Hematopoietic multipotent progenitor cell treated with erythropoietin and hydrocortisone succinate and interleukin-3 and kit ligand, for 8 days (in vitro differentiated cells): ENCODE measurements at regions not wholly inside any gene's neighbourhood (a gene's known extent, or its start where the extent isn't known, plus 50 kb on each side); places are given as distances from the start of the nearest gene placed in this dataset.

ENCODE experiments used
- DNase-seq: peaks from one replicate; pipeline ENCODE4 v3.0.0-alpha.2; 2015

DNA sequence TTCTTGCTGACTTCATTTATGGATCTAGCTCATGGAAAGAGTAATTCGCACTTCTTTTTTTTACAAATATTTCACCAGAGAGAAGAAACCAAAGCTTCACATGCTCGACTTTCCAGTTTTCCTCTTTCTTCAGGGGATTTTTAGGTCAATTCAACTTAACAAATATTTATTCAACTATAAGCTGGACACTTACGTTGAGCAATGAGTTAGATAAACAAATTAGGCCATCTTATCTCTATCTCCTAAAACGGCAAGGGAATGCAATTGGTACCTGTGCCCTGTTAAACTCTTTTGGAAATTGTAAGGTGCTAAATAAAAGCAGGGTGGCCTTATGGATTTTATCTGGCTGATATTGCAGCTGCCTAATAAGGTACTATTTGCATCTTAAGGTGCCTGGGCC, 145.1 kb upstream of the RAI14 start:
- DNase-seq: no peak

DNA sequence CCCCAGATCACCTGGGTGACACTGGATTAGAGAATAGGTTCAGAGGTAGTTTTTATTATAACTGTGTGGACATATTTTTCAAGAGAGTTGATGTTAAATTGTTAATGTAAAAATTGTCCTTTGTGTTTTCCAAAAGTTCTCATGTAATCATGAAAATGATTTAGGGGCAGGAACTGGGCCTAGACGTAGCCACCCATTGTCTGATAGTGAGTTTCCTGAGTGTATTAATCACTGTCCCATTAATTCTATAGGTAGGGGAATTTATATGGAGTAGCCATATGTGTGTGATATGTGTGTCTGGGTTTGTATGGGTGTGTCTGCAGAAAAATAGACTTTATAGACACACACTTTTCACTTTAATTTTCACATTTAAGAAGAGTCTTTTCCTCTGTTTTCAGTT, 144.6 kb upstream of the RAI14 start:
- no peak for DNase-seq

DNA sequence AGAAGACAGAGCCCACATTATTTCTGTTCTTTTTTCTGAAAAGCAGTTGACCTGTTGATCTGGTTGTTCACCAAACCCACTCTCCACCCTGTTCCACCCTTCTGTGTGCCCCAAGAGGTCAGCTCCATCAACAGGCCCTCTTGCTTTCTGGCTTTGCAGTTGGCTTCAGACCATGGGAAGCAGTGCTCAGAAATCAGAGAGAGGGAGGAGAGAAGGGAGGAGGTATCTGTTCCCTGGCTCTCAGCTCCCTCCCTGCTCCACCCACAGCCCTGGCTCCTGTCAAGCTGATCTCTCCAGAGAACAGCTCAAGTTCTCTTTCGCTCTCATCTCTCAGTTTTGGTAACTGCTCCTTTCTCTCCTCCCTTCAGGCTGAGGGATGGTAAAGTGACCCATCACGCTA, 144.2 kb upstream of the RAI14 start:
- DNase-seq: no peak

DNA sequence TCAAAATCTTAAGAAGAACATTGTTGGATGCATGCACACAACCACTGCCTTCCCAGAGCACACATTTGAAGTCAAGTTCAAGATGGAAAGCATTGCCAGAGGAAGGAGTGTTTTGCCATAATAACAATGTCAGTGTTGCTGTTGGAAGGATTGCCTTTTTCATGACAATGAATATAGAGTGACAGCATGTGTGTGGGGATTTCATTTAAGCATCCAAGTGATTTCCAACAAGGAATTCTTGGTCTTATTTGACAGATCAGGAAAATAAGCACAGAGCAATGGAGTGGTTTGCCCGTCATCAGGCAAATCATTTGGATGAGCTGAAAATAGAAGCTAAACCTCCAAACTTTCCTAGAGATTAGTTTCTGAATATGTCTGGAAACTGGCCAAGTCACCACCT, 140.0 kb upstream of the RAI14 start:
- no peak for DNase-seq

DNA sequence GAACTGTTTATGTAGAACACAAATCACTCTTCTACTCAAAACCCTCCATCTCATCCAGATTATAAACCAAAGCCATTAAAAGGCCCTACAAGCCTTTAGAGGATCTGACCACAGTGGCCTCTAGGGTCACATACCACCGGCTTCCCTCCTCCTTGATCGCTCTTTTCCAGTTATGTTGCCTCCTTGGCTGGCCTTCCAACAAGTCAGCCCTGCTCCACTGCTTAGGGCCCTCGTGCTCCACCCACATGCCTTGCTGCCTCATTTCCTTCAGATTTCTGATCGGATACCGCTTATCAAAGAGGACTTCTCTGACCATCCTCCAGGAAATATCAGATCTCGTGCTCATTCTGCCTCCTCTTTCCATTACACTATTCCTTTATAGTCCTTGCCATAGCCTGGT, 139.4 kb upstream of the RAI14 start:
- DNase-seq: no peak

DNA sequence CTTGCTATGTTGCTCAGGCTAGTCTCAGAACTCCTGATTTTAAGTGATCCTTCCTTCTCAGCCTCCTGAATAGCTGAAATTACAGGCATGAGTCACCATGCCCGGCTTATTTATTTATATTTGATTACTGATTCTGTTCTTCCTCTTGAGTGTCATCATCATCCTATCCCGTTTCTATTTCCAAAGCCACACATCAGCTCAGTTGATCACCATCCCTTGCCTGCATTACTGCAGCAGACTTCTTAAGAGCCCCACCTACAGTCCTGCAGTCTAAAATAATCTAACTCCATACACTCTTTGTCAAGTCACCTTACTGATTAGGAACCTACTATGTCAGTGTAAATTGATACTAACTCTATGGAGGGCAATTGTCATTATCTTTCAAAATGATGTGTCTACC, 138.9 kb upstream of the RAI14 start:
- no peak for DNase-seq

DNA sequence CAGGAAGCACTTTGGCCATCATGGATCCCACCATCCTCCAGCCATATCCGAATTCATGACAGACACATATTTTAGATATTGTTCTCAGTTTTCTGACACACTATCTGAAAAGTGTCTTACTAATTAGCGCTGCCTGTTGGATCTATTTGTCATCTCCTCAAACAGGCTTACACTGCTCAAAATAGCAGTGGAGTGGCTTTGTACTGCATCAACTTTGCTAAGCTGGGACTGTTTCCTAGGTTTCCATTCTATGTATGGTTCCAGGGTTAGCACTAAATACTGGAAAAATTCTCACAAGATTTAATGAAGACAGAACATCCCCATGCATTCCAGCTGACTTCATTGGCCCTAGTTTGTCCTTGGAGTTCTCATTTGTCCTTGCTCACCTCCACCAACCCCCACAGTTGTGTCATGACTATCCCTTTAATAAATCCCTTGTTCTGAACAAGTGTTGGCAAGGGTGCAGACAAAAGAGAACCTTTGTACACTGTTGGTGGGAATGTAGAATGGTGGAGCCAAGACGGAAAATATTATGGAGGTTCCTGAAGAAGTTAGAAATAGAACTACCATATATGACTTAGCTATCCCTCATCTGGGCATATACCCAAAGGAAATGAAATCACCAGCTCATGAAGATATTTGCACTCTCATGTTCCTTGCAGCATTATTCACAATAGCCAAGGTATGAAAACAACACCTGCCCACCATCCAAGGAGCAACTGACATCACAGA, 136.5 kb upstream of the RAI14 start:
- no peak for DNase-seq

DNA sequence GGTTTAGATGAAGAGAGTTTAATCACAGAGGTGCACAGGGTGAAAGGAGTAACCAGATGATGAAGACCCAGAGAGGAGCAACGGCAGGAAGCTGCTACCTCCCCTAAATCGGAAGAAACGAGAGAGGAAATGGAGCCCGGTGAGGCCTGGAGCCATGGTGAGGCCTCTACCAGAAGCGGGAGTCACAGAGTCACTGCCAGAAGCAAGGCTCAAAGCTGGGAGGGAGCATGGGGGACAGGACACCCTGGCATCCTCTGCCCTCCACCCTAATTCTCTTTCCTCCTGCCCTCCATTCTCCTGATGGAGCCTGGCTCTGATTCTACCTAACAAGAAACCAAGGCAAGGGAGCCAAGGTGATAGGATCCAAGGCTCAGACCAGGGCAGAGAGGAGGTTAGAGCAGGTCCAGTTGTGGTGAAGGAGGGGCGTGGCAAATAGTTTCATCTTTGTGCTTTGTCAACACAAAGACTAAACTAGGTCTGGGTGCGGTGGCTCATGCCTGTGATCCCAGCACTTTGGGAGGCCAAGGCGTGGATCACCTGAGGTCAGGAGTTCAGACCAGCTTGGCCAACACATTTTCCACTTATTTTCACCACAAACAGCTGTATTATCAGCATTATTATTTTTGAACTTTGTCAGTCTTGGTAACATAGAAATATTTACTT, 134.4 kb upstream of the RAI14 start:
- no peak for DNase-seq

DNA sequence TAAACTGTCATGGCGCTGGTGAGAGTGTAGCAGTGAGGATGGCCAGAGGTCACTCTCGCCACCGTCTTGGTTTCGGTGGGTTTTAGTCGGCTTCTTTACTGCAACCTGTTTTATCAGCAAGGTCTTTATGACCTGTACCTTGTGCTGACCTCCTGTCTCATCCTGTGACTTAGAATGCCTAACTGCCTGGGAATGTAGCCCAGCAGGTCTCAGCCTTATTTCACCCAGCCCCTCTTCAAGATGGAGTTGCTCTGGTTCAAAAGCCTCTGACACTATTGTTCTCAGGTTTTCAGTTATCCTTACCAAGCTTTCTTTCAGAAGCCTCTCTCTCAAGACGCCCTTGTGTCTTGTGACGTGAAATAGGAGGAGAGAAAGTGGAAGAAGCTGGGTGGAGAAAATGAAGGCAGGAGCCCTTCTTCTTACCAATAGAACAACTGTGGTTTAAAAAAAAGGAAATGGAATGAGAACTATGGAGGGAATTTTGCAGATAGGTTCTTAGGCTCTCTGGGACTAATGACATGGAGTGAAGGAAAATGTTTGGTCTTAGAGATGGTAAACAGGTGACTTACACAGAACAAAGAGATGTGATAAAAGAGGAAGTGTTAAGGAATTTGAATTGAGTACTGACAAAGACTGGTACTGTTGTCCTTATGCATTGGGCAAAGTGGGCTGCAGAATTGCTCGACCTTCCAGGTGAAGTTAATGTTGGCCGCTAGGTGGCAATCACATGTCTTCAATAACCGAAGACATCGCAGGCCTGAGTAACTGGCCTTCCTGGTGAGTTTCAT, 133.3 kb upstream of the RAI14 start:
- DNase-seq: peak; percentile 68

DNA sequence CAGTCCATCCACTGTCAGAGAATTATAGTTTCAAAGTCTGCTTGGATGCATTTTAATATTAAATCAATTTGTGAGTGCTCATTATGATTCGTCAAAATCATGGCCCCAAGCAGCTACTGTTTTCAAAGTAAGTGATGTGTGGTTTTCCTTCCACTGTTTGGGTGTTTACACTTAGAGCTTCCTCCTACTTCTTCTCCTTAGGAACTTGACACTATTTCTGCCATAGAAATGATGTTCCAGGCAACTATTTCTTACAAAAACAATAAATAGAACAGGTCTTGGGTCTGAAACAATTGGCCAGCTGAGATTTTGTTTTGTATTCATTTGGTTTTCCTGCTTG, 132.8 kb upstream of the RAI14 start:
- DNase-seq: no peak

DNA sequence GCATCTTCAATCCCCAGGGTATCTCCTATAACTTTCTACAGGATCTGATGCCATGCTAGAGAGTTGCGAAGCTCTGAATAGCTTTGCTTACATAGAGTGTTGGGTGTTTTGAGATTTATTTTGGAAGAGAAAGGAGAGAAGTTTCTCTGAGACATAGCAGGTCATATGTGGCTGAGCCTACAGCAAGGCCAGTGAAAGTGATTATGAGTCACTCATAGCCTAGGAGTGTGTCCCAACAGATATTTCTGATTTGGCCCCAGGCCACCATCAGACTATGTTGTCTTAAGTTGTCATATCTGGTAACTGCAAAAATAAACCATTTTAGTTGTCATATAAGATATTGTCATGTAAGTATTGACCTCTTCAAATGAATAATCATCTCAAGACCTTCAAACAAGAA, 132.0 kb upstream of the RAI14 start:
- DNase-seq: no peak

DNA sequence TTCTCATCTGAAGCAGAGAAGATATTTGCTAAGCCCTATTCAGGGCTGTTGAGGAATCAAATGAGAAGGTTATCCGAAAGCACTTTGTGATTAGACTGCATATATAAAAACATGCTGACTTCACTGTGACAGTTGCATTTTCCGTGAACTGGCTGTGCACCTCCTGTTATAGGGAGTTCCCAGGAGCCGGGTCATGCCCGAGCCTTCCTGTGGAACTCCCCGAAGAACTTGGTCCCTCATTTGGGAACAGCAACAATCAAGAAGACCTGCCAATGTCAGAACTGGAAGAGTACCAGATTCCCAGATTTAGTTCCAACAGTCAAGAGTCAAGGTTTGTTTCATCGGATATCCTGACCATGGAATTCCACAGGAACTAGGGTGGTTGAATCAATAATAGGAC, 130.4 kb upstream of the RAI14 start:
- no peak for DNase-seq

DNA sequence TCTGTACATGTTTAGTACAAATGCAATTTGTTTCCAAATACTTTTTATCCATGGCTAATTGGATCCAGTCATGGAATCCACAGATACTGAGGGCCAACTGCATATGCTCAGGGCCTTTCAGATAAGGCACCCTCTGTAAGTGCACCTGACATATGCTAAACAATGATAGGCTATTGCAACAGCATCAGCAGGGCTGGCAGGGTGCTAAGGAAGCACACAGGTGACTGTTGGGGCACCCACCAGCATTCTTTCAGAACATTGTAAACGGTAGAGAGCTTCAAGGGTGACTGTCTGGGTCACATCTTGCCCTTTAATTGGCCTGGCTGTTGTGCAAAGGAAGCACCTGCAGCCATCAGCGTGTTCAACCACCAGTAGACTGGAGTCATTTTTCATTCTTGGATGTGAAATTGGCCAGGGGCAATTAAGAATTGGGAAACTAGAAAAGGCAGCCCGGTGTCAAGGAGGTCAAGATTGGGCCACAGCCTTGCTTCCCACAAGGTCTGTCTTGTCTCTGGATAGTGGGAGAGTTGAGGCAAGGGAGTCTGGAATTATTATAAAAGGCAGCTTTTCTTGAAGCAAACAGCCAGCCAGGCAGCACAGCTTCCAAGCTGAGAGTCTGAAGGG, 129.3 kb upstream of the RAI14 start:
- no peak for DNase-seq

DNA sequence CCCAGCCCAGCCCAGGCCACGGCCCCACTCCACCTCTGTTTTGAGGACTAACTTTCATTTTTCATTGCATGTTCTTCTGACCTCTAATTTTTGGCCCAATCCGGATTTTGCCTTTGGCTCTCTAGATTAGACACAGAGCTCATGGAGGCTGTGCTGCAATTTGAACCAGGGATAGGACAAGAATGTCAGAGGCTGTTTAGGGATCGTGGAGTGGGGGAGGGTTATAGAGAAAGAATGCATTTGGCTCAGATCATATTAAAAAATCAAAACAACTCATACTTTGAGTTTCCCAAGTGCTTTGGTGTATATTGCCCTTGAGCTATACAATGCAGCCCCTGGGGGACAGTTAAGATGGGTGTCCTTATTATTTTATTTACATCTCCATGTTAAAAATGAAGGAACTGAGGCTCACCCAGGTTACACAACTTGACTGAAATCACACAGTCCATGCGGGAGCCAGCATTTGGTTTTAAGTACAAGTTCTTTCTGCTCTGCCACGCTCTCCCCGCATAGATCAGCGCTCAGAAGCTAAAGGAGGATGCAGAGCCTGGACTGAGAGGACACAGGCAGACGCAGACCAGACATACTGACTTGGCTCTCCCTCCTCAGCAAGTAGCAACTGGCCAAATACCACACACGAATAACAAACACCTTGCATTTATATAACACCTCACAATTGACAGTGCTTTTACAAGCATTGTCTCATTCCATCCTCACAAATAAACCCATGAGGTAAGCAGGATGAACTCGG, 126.4 kb upstream of the RAI14 start:
- no peak for DNase-seq

DNA sequence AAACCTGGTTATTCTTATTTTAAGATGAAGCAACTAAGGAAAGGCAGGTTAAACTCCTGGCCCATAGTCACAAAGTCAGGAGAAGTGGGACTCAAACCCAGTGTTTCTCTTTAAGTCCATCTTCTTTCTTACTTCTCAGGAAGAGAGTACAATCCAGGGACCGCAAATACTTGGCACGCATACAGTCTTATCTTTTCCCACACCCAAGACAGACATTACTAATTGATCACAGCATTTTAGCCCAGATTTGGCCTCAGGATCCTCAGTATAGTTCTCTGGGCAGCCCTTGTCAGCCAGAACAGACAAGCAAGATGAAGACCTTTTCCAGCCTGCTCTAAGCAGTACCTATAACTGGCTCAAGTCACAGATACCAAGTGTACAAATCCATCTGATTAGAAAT, 125.5 kb upstream of the RAI14 start:
- DNase-seq: no peak

DNA sequence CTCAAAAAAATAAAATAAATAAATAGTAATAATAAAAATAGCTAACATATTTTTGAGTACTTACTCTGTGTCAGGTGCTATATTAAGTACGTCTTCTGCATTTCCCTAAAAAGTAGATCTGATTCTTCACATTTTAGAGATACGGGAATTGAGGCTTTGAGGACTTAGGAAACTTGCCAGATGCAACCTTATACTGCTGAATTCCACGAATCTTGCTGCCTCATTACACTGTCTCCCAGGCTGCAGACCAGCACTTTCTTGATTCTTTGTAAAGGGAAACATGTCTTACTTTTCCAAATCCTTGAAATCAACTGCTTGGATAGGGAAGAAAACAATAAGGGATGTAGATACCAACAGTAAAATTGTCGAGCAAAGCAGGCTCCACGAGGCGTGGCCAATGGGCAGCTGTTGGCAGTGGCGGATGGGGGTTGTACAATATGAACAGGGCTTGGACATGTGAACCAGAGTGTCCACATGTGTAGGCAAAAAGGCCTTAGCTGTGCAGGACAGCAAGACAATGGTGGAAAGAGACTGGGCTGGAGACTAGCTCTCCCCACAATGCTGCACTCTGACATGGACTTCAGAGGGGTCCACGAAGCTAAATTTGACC, 124.3 kb upstream of the RAI14 start:
- no peak for DNase-seq

DNA sequence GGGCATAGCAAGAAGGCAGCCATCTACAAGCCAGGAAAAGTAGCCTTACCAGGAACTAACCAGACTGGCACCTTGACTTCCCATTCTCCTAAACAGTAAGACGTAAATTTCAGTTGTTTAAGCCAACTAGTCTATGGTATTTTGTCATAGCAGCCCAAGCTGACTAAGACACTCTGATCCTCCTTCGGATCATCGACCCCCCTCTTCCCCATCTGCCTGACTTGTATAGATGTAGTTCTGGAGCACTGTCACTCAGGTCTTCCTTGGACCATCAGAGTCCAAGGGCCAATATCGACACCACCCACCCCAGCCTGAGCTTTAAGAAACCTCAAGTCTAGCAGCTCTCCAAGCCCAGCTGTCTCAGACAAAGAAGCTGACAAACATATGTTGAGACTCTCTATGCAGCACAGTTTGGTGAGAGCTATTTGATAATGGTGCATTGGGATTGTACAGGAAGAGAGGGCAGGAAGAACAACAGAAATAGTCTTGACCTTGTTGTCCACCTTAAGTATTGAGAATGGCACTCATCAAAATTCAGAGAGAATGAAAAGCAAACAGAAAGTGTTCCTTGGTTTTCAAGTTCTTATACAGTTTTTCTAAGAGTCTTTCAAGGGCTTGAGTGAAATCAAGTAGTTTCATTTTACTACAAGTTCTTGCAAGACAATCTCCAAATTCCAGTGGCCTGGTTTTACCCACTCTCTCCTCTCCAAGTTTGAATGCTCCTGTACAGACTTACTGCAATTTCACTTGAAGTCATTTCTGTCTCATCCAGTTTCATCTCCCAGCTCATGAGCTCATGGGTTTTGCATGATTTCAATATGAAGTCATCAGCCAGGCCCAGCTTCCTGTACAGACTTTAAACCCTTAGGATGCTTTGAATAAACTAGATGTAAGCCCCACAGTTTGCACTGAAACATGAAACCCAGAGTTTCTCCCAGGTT, 122.3 kb upstream of the RAI14 start:
- DNase-seq: no peak

DNA sequence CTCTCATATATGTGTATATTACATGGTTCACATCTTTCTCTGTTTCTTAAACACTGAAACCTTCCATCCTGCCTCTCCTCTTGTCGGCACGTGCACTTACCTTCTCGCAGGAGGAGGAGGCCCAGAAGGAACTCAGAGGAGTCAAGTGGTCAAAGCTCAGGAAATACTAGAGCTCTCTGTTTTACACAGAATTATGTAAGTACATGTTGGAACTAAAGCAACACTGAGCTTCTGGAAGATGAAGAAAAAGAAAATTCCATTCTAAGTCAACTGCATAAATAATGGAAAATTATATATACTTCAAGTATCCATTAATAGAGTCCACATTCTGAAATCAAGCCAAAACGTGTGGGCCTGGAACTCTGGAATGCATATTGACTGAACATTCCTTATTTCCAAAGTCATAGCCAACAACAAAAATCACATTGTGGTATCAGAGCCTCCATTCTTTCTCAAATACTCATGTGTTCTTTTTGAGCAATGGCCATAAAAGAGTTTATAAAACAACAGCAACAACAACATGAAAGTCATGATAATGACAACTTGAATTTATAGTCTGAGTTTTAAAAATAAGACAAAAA, 121.5 kb upstream of the RAI14 start:
- no peak for DNase-seq

DNA sequence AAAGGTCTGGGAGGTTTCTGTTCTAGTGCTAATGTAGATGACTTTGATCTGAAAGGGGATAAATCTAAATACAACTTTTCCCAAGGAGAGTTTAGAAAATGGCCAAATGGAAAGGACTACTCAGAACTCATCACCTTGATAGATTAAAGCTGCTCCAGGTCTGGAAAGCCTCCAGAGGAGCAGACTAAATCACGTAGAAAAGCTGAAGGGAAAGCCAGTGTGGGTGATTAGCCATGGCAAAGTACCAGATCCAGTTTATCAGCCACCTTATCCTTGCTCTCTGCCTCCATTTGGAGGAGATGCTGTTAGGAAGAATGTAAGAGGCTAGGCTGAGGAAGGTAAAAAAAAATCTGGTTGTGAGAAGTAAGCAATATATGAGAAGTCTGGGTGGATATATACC, 120.7 kb upstream of the RAI14 start:
- DNase-seq: no peak

DNA sequence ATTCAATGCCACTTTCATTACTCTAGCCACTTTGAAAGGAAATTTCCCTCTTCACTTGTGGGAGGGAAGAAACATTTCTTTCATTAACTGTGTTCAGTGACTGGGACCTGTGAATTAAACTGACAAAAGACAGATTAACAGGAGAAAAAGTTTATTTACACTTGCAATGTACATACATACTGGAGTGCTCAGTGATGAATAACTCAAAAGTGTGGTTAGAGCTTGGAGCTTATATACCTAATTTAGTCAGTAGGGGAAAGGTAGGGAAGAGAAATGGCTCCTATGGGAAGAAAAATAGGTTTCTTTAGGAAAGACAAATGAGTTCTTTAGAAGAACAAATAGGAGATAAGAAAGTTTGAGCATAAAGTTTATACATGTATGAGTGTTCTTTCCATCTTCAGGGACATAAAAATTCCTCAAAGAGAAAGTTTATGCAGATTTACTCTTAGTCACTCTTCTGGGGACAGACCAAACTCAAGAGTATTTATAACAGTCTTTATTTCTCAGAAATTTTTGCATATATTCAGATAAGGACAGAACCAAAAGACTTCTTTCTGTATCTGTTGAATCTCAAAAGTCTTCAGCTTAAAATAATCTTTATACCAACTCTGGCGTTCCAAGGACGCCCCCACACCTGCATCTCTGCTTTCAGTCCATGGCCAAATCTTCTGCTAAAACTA, 120.0 kb upstream of the RAI14 start:
- no peak for DNase-seq
